ENCODE measurements at regions not wholly inside any gene's neighbourhood (a gene's known extent, or its start where the extent isn't known, plus 50 kb on each side); places are given as distances from the start of the nearest gene placed in this dataset.

- TF ChIP-seq CTCF (IDR thresholded peaks at IDR 0.05) (no peak), POLR2AphosphoS5 (IDR thresholded peaks at IDR 0.05) (no peak), EP300 (IDR thresholded peaks at IDR 0.05; ENCODE audit: low read depth) (no peak)
These were observed 495.0 kb downstream of the TMX3 start for GRCh38 chr18:68219872-68220271.
